HuH-7 (cell line): ENCODE measurements at regions not wholly inside any gene's neighbourhood (a gene's known extent, or its start where the extent isn't known, plus 50 kb on each side); places are given as distances from the start of the nearest gene placed in this dataset.
"Not testable (repeated sequence)": the region's sequence is repeated elsewhere in the genome, so short reads cannot be mapped to it uniquely, and the experiment has no call there.

Experiments used
- DNase-seq: peaks from one replicate; pipeline ENCODE4 v3.0.0; 2011; ENCODE audit warnings: low spot score

DNA sequence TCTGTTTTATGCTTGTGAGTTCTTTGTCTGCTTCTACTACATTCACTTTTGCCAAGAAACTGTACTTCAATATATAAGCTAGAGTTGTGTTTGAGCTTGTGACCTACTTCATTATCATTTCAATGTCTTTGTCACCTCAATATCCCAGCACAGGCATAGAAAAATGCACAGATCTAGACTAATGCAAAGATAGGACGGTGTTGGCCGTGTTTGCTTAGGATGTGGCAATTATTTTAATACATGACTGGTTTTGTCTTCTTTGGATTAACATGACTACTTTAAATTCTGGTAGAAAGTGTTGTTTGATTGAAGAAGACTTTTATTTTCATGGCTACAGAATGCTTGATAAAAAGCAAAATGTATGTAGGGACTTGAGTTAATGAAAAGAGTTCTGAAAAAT is 1075.0 kb upstream of the GJE1 start:
- no peak for DNase-seq

DNA sequence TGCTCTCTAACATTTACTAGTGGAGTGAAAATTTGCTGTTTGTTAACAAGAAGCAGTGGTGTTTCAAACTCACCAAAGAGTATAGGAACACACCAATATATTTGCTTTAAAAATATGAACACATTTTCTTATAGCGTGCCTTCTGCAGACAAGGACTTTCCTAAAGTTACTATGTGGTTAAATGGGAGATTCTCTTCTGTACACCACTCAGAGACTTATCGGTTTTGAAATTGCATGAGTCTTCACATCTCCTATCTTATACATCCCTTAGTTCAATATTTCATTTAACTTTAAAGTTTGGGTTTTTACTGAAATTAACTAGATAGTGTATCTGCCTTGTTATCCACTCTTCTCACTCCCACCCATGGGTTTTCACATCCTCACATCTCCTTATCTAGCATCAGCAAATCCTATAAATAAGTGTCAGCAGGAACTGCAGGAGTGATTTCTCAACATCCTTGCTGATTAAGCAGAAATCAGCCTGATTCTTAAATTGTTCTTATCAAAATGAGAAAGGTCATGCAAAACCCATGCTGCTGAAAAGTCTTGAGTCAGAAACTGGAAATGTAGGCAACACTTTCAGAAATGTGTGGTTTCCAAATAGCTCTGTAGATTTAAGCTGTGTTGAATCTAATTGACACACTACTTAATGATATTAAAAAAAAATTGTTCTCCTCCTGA is 1075.6 kb upstream of the GJE1 start:
- DNase-seq = no peak

DNA sequence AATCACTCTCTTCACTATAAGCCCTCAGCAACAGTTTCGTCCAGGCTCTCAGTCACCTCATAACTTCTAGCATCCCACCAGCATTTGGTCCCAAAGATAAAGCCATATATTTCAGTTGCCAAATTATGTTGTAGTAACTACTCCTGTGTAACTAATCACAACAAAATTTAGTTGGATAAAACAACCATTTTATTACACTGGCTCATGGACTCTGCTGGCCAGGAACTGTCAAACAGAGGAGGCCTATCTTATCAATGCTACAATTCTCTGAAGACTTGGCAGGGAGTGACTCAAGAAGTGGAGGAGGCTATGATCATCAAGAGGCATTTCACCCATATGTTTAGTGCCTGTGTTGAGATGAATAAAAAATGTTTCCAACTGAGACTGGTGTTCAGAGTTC is 1082.3 kb upstream of the GJE1 start:
- DNase-seq = no peak

DNA sequence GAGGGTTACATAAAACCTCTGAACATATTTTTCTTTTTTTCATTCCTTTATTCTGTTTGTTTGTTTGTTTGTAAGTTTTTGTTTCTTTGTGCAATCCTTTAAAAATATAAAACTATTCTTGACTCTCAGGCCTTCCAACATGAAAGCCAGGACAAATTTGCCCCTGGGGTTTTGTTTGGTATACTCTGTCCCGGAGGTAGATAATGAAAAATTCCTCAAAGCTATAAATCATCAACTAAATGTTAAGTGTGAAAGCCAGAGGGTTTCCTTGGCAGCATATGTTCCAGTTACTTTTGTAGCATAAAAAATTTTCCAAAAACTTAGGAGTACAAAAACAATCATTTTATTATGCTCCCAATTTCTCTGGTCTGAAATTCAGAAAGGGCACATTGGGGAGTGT is 1084.3 kb upstream of the GJE1 start:
- DNase-seq = no peak

DNA sequence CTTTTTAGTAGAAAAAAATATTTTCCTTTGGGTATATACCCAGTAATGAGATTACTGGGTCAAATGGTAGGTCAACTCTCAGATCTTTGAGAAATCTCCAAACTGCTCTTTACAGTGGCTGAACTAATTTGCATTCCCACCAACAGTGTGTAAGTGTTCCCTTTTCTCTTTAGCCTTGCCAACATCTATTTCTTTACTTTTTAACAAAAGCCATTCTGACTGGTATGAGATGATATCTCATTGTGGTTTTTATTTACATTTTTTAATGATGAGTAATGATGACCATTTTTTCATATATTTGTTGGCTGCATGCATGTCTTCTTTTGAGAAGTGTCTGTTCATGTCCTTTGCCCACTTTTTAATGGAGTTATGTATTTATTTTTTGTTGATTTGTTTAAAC is 1086.2 kb upstream of the GJE1 start:
- DNase-seq = not testable (repeated sequence)

DNA sequence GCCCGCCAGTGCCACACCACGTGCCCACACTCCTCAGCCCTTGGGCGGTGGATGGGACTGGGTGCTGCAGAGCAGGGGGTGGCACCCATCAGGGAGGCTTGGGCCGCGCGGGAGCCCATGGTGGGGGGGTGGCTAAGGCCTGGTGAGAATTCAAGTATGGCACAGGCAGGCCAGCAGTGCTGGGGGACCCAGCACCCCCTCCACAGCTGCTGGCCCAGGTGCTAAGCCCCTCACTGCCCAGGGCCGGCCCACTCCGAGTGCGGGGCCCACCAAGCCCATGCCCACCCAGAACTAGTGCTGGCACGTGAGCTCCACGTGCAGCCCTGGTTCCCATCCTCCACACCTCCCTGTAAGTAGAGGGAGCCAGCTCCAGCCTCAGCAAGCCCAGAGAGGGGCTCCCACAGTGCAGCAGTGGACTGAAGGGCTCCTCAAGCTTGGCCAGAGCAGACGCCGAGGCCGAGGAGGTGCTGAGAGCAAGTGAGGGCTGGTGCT is 1091.1 kb upstream of the GJE1 start:
- no peak for DNase-seq

DNA sequence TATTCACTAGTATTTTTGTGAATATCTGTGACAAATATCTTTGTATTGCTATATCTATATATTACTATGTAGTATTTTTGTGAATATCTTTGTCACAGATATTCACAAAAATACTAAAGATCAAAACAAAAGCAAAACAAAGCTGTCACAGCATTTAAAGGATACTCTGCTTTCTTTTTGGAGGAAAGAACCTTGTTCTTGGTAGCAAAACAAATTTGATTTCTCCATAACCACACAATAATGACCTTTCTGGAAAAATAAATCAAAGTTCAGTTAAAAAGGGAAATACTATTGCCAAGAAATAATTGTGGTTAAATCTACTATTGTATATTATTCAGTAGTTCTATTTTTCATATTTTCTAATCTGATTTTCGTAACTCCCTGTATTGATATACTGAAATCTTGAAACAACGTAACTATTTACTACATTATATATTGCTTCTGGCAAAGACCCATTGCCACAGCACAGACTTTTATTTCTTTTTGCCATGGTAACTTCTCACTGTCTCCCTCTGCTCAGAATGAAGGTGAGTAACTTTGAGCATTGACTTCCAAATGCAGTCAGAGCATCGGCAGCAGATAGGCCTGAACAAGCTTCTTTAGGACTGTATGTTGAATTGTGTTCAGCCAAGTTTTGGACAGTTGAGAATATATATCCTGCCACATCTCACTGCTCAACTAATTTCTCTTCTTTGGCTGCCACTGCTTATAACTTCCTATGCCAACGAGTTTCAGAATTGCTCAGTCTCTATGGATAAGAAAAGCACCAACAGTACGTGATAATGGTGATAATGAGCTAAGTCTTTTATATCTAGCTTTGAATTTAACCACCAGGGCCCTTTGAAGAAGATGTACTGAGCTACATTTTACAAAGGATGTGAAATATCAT is 1097.2 kb upstream of the GJE1 start:
- no peak for DNase-seq

DNA sequence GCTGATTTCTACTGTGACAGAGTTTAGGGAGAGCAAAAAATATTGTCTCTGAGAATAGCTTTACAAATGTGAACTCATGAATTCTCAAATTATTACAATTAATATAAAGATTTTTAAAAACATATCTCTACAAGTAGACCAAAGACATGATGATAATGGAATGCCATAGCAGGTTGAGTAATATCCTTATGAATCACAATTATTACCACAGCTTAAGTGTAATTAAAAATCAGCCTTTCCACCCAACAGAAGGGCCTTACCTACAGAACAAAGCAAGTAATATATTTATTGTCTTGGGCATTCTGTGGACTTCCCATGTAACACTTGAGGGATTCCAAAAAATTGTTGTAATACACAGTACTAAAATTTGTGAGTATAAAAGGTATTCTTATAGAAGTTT is 1099.6 kb upstream of the GJE1 start:
- DNase-seq = no peak

DNA sequence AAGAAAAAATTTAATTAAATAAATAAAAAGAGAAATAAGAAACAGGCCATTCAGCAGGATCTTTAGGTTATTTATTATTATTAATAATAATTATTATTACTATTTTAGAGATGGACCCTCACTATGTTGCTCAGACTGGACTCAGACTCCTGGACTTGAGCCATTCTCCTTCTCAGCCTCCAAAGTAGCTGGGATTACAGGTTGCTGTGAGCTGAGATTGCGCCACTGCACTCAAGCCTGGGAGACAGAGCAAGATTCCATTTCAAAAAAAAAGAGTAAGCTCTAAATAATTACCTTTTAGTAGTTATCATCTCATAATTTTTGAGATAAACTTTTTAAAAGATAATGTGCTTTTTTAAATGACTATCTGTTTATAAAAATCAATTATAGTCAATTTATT is 1102.8 kb upstream of the GJE1 start:
- DNase-seq = no peak

DNA sequence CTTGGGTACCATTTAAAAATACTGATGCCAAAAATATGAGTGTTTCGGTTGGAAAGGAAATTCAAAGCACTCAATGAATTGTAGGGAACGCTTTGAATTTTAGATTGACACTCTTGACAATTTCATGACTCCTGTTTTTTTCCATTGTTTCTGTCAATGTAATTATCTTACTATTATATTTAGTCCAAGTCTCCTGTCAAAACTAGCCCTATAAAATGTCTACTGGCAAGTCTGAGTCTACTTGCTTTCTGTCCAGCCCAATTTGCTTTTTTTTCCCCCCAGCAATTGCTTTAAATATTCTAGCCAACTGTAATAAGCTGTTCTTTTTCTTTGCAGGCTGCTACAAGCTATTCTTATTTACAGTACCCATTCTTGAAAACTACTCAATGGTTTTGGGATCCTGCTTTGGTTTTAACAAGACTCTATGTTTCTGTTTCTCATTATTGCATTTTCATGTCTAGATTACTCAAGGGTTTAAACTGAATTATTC is 1103.9 kb upstream of the GJE1 start:
- DNase-seq = no peak

DNA sequence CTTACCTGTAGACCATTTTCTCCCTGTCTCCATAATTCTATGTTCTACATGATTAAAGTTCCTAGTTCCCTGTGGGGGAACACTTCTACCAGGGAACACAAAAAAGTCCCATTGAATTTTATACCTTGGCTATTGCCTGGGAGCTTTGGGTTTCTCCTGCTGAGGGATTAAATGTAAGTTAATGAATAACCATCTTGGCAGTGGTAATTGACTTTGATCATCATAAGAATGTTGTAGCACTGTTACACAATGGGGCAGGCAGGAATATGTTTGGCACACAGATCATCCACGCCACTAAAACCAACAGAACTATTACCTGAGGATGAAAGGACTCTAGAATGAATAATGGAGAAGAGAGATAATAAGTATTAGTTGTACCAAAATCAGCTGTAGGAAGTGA is 1106.2 kb upstream of the GJE1 start:
- DNase-seq = peak; percentile 49

DNA sequence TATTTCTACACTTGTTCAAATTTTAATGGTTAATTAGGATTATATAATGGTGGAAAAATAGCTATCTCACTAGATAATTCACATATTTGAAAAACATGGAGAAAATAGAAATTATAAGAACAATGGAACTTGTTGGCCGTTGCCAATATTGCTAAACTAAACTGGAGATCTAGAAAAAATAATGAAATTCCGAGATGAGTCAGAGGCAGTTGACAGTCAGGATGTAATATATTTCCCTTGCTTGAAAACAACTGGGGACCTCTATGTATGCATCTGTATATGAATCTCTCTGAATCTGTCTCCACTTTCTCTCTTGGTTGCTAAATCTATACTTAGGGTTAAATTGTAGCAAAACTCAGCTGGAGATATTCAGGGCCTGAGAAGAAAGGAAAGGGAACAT is 1108.2 kb upstream of the GJE1 start:
- DNase-seq = no peak

DNA sequence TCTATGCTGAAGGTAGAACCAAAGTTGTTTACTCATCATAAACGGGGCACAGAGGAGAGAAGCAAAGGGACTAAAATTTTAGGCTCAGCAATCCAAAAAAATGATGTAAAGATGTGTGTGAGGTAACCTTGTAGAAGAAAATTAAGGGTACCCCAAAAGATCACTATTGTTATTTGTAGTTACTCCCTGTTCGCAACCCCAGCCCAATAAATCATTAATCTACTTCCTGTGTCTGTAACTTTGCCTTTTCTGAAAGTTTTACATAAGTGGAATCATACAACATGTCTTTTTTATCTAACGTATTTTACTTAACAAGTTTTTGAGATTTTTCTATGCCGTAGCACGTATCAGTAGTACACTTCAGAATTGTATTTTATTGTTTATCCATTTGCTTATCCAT is 1114.8 kb upstream of the GJE1 start:
- no peak for DNase-seq

DNA sequence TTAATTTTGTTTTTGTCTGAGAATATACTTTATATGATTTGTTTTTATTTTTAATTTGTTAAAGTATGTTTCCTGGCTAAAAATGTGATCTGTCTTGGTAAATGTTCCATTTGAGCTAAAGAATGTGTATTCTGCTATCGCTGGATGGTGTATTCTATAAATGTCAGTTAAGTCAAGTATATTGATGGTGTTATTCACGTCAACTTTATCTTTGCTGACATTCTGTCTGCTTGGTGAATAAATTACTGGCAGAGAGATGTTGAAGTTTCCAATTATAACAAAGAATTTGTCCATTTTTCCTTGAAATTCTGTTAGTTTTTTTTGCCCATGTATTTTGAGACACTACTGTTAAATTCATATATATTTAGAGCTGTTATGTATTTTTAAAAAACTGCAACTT is 1131.8 kb upstream of the GJE1 start:
- DNase-seq = no peak

DNA sequence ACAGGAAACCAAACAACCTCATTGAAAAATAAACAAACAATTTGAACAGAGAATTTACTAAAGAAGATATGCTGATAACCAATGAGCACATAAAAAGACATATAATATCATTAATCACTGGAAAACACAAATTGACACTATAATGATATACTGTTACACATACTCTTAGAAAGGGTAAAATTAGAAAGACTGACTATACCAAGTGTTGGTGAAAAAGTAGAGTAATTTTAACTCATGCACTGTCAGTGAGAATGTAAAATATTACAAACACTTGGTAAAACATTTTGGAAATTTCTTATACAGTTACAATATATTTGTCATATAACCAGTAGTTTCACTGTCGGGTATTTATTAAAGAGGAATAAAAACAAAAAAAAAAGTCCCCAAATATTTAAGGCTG is 1139.2 kb upstream of the GJE1 start:
- no peak for DNase-seq

DNA sequence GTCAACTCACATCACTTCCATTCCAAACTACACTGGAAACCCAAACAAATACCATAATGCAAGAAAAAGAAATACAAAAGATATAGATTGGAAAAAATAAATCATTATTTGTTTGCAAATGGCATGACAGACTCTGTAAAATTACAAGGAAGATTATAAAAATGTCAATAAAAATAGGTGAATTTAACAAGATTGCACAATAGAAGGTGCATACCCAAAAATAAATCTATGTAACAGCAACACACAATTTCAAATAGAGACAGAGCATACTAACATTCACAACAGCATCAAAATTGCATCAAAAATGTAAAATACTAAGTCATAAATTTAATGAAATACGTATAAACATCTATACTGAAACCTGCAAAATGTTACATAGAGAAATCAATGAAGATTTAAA is 1140.0 kb upstream of the GJE1 start:
- no peak for DNase-seq

DNA sequence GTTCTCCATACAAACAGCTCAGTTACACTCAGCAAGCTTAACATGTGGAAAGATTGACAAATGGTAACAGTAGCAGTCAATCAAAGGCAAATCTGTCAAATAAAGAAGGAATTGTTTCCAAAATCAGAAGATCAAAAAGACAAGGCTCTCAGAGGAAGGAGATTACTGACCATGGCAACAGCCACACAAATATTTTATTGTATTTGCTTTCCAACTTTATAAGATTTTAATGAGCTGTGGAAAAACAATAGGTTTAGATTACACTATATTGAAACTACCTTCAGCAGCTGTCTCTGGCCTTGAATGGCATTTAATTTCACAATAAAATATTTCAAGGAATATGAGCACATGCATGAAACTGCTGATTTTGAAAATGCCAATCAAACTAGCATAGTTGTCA is 1143.9 kb upstream of the GJE1 start:
- no peak for DNase-seq

DNA sequence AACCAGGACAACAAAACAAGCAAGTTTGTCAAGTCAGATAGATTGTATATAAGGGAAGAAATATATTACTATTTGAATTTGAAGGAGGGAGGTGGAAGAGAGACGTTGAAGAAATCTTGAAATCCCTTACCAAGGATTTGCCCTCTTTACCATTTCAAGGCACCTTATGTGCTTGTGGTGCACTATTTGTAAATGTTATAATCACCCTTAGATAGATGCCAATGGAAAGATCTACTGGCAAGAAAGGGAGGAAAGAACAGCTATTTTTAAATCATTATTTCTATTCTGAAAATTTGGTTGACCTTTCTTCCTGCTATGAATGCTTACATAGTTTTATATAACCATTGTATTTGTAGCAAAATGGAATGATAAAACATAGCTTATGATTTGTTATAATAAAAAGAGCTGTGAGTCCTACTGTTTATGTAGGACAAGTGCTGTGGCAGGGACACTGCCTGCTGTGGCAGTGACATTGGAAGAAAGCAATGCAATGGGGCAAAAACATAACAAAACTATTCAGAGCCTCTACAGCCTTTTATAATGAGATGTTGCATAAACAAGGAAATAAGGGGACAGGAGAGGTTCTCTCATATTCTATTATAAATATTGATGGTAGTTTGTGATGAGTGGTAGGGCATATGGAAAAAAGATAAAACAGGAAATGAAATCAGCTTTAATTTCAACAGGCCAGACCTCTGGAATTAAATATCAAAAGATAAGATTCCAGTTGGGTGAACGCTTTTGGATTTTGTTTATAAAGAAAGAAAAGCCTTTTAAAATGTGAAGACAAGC is 1145.2 kb upstream of the GJE1 start:
- DNase-seq = no peak

DNA sequence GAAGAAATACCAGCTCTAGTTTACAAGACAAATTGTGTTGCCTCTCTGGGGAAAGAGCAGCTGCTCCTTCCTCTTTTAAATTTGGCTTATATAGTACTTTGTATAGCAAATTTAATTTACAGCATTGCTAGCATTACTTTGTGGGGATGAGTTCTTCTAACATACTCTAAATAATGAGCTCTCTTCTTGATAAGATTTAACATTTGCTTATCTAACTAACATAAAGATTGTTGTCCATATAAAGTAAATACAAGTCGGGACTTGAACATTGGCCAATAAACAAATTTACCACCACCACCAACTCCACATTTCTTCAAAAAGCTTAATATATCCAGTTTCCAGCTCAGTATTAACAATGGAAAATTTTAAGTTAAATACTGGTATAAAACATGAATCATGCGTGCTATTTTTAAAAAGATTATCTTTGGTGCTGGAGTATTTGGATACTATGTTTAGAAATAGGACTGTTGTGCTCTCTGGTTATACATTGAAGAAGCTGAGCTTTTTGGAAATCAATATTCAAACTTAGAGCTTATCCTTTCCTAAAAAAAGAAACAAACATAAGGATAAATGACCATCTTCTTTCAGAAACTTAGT is 1146.9 kb upstream of the GJE1 start:
- no peak for DNase-seq

DNA sequence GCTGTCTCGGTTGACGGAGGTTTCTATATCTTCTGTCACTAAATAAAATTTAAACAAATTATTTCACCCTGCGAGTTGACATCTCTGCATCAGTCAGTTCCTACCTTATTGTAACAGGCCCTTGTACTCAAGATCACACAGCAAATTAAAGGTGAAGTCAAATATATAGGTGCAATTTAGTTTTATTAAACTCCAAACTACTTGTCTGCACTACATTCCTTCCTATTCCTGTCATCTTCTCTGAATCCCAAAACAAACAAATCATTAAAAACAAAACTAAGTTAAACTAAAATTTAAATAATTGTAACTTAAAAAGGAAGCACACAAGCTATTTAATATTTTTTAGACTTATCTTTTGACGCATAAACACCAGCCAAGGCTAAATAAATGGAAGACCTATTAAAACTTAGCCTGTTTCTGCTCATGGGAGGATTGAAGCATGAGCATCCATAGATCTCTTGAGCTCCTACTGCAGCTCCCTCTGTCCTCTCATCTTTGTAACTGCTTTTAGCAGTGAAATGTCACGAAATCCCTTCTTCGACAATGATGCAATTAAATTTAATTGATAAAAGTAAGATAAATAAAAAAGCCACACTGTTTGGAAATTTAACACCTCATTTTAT is 1152.3 kb upstream of the GJE1 start:
- no peak for DNase-seq

DNA sequence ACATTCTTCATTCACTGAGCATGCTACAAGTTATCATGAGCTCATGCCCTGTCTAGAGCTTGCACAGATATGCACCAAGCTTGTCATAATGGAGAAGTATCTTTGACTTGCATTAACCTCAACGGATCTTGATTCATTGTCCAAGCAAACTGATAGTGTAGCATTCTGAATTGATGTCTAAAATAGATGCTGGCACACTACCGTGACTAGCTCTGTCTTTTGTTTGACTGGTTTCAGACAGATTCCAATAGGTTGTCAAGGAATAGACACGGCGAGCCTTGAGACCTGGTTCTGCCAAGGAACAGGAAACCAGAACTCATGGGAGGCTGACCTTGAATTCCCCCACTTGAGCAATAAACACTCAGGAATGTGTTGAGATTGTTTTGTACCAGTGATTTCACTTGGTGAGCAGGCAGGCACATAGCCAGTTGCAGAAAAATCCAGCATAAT is 1153.1 kb upstream of the GJE1 start:
- DNase-seq = no peak

DNA sequence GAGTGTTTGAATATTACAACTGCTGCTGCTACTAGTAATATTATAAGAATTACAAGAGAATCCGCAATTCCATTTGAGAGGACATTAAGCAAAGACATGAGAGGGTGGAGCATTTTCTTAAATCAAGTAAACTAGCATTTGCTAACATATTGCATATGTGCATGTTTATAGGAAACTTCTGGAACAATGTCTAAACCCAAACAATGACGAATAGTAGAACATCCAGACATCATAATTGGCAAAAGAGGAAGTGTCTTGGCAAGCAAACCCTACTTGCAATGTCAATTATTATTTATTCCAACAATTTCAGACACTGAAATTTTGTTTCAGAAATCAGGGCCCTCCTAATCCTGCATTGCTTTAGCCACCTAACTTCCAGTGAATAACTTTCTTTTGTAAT is 1155.3 kb upstream of the GJE1 start:
- no peak for DNase-seq
